Type B pancreatic cell (in vitro differentiated cells): ENCODE measurements at regions not wholly inside any gene's neighbourhood (a gene's known extent, or its start where the extent isn't known, plus 50 kb on each side); places are given as distances from the start of the nearest gene placed in this dataset.

ENCODE experiments used
- DNase-seq: peaks from one replicate; pipeline ENCODE4 v3.0.0; 2021; ENCODE audit warnings: mixed read lengths; ENCODE audit not compliant: unreplicated experiment; ENCODE audit errors: extremely low spot score
- H3K27ac Mint-ChIP-seq: 2 replicates; pipeline ENCODE4 v1.8.0; 2021; ENCODE audit warnings: mild to moderate bottlenecking, mixed read lengths
- H3K27me3 Mint-ChIP-seq: 2 replicates; pipeline ENCODE4 v1.8.0; 2021; ENCODE audit warnings: mixed read lengths
- H3K36me3 Mint-ChIP-seq: 2 replicates; pipeline ENCODE4 v1.8.0; 2021; ENCODE audit warnings: mixed read lengths
- H3K4me1 Mint-ChIP-seq: one replicate; pipeline ENCODE4 v1.8.0; 2021; ENCODE audit warnings: mixed read lengths; ENCODE audit not compliant: unreplicated experiment
- H3K4me3 Mint-ChIP-seq: 2 replicates; pipeline ENCODE4 v1.8.0; 2021; ENCODE audit warnings: mild to moderate bottlenecking, mixed read lengths
- H3K9me3 Mint-ChIP-seq: 2 replicates; pipeline ENCODE4 v1.8.0; 2021; ENCODE audit warnings: mixed read lengths
- TF ChIP-seq, protein P1 (sequence below): fragments of 200-600 bp; sonication (generic); conservative IDR thresholded peaks from 2 replicates; pipeline ENCODE4 v1.5.0; 2021; ENCODE audit warnings: antibody characterized with exemption, mild to moderate bottlenecking

DNA sequence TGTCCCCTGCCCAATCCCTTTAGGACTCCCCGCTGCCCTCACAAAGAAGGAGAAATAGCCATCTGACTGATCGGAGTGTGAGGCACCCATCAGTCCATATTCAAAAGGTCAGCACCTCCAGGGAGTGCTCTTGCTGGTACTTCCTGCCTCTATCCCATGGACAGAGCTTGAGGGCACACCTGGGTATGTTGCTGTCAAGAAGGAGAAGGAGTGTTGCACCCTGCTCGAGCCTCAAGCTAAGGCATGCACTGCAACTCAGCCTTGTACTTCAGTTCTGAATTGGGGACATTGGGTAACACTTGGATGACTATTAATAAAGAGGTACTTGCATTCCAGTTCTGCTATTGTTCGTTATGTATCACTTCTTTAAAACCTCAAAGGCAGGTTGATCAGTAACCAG is 190.3 kb upstream of the ZC3H12A start:
- H3K9me3 Mint-ChIP-seq = no peaks in the 10 kb centered on the region
- H3K4me1 Mint-ChIP-seq = no peaks in the 10 kb centered on the region
- H3K4me3 Mint-ChIP-seq = no peak overlapping the region
- H3K27me3 Mint-ChIP-seq = peaks cover 48% of the 10 kb centered on the region
- H3K27ac Mint-ChIP-seq = no peak overlapping the region
- TF ChIP-seq, protein P1, sequence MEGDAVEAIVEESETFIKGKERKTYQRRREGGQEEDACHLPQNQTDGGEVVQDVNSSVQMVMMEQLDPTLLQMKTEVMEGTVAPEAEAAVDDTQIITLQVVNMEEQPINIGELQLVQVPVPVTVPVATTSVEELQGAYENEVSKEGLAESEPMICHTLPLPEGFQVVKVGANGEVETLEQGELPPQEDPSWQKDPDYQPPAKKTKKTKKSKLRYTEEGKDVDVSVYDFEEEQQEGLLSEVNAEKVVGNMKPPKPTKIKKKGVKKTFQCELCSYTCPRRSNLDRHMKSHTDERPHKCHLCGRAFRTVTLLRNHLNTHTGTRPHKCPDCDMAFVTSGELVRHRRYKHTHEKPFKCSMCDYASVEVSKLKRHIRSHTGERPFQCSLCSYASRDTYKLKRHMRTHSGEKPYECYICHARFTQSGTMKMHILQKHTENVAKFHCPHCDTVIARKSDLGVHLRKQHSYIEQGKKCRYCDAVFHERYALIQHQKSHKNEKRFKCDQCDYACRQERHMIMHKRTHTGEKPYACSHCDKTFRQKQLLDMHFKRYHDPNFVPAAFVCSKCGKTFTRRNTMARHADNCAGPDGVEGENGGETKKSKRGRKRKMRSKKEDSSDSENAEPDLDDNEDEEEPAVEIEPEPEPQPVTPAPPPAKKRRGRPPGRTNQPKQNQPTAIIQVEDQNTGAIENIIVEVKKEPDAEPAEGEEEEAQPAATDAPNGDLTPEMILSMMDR = no peak
- no peak for DNase-seq
- no peaks in the 10 kb centered on the region for H3K36me3 Mint-ChIP-seq

DNA sequence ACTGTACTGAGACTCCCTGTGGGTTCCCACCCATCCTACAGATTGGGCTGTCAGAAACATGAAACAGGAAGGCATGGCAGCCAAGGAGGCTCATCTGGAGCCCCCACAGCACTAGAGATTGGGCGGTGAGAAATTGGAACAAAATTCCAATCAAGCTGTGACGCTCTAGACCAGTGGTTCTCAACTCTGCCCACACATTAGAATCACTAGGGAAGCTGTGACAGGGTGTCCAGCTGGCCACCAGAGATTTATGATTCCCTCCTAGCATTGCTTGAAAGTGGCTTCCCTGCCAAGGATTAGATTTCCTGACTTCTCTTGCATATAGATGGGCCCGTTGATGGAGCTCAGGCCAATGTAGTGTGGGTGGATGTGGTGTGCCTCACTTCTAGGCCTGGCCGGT is 187.5 kb upstream of the ZC3H12A start:
- Mint-ChIP-seq H3K27ac (no peak overlapping the region), H3K4me1 (no peaks in the 10 kb centered on the region), H3K36me3 (no peaks in the 10 kb centered on the region), H3K4me3 (no peak overlapping the region), H3K27me3 (peaks cover 50% of the 10 kb centered on the region), H3K9me3 (no peaks in the 10 kb centered on the region)
- TF ChIP-seq, protein P1 = no peak
- DNase-seq = no peak

DNA sequence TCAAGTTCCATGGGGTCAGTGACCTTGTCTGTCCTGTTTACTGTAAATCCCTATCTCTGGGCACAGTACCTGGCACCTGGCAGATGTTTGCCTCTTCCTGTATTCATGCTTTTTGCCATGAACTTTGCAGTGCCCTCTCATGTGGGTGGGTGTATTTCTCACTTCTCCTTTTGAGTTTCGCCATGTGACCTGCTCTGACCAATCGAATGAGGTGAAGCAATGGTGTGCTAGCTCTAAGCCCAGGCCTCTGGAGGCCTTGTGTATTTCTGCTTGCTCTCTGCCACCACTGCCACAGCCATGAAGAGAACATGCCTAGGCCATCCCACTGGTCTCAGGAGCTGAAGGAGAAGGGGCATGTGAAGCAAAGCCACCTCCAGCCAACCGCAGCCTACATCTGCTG is 185.5 kb upstream of the ZC3H12A start:
- H3K27ac Mint-ChIP-seq = no peak overlapping the region
- TF ChIP-seq, protein P1 = no peak
- no peaks in the 10 kb centered on the region for H3K9me3 Mint-ChIP-seq
- H3K4me1 Mint-ChIP-seq = no peaks in the 10 kb centered on the region
- no peak for DNase-seq
- H3K27me3 Mint-ChIP-seq = peaks cover 41% of the 10 kb centered on the region
- H3K4me3 Mint-ChIP-seq = no peak overlapping the region
- no peaks in the 10 kb centered on the region for H3K36me3 Mint-ChIP-seq

DNA sequence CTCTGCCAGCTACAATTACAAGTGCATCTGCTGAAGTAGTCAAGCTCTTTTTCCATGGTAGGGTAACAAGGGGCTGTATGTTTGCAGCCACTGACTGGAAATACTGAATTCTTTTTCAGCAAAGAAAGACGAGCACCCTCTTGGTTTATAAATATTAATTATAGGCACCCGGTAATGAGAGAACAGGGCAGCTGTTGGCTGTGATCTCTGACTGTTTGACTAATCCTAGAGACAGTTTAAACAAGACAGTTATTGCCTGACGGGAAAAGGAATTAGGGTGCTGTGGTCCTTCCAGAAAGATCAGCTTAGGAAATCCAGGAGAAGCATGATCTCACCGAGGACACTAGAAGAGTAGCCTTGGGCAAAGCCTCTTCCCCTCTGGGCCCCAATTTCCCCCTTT is 183.7 kb upstream of the ZC3H12A start:
- no peak for DNase-seq
- TF ChIP-seq, protein P1 = no peak
- no peaks in the 10 kb centered on the region for H3K4me1 Mint-ChIP-seq
- H3K27ac Mint-ChIP-seq = no peak overlapping the region
- H3K27me3 Mint-ChIP-seq = peaks cover 53% of the 10 kb centered on the region
- H3K9me3 Mint-ChIP-seq = no peaks in the 10 kb centered on the region
- H3K36me3 Mint-ChIP-seq = no peaks in the 10 kb centered on the region
- no peak overlapping the region for H3K4me3 Mint-ChIP-seq

DNA sequence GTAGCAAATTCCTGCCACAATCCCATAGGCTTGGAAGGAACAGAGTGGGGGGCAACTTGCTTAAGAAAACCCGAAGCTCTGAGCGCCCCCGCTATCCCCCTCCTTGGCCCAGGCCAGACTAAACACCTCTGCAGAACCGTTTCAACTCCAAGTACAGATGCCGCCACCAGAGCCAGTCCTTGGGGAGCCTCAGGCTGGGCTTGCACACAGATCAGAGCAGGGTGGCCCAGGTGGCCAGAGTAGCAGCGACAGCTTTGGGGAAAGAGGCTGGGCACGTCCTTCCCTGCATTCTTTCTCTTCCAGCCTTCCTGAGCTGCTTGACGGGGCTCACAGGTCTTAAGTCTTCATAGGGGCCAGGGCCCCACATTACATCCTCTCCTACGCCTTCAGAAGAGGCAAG is 181.6 kb upstream of the ZC3H12A start:
- TF ChIP-seq, protein P1 = no peak
- no peak for DNase-seq
- H3K36me3 Mint-ChIP-seq = no peaks in the 10 kb centered on the region
- H3K9me3 Mint-ChIP-seq = no peaks in the 10 kb centered on the region
- no peak overlapping the region for H3K27ac Mint-ChIP-seq
- H3K4me1 Mint-ChIP-seq = no peaks in the 10 kb centered on the region
- peaks cover 66% of the 10 kb centered on the region for H3K27me3 Mint-ChIP-seq
- no peak overlapping the region for H3K4me3 Mint-ChIP-seq

DNA sequence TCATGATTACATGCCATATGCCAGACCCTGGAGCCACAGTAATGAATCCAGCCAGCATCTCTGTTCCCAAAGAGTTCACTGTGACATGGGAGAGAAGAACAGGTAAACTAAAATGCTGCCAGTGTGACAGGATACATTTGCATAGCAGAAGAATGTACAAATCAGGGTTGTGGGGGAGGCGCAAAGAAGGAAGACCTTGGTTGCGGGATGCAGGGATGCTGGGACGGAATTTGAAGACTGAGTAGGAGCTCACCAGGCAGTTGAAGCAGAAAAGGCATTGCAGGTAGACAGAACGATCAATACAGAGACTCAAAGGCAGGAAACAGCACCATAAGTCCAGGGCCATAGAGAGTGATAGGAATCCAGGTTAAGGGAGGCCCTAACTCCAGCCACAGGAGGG is 180.3 kb upstream of the ZC3H12A start:
- Mint-ChIP-seq H3K27ac (no peak overlapping the region), H3K36me3 (no peaks in the 10 kb centered on the region), H3K9me3 (no peaks in the 10 kb centered on the region), H3K4me3 (no peak overlapping the region), H3K4me1 (no peaks in the 10 kb centered on the region), H3K27me3 (peaks cover 64% of the 10 kb centered on the region)
- DNase-seq = no peak
- TF ChIP-seq, protein P1 = no peak
